H1 (cell line): ENCODE measurements at regions not wholly inside any gene's neighbourhood (a gene's known extent, or its start where the extent isn't known, plus 50 kb on each side); places are given as distances from the start of the nearest gene placed in this dataset.

Experiments used
- CTCF ChIA-PET: fragments of 300-600 bp; sonication (Branson Sonifier 250); formaldehyde crosslinking; loops from one replicate; lab custom pipeline; 2021; ENCODE audit not compliant: partially characterized antibody; lab: Charles Lee
- POLR2A ChIA-PET: fragments of 300-600 bp; sonication (Branson Sonifier 250); formaldehyde crosslinking; loops from one replicate; lab custom pipeline; 2021; ENCODE audit warnings: inconsistent platforms; ENCODE audit not compliant: partially characterized antibody; lab: Charles Lee
- DNase-seq, 2 experiments: peaks; one replicate each; pipeline versions ENCODE4 v3.0.0 to v3.0.0-alpha.2; 2010 to 2022; ENCODE audit warnings: low spot score in 2 of 2, low read depth in 1 of 2, mixed read lengths in 1 of 2
- FAIRE-seq: peaks from 2 replicates; lab custom pipeline; 2011; peaks lifted over from hg19 to GRCh38; lab: Jason Lieb, UNC
- H2AFZ ChIP-seq: 2 replicates; pipeline ENCODE4 v1.8.1; 2012; ENCODE audit warnings: low read length, inconsistent platforms
- H2AK5ac ChIP-seq: 2 replicates; pipeline ENCODE4 v1.6.1; 2013; ENCODE audit warnings: low read depth, low read length
- H2BK120ac ChIP-seq: replicated peaks from 2 replicates; pipeline ENCODE3; 2013; ENCODE audit warnings: low read depth, low read length, inconsistent platforms
- H2BK12ac ChIP-seq: 2 replicates; pipeline ENCODE4 v1.6.1; 2013; ENCODE audit warnings: low read depth, low read length
- H2BK15ac ChIP-seq: 2 replicates; pipeline ENCODE4 v1.6.1; 2013; ENCODE audit warnings: low read length
- H2BK20ac ChIP-seq: 2 replicates; pipeline ENCODE4 v1.6.1; 2013; ENCODE audit warnings: low read length
- H2BK5ac ChIP-seq: 2 replicates; pipeline ENCODE4 v1.6.1; 2013; ENCODE audit warnings: low read depth, low read length
- H3K14ac ChIP-seq: 2 replicates; pipeline ENCODE4 v1.6.1; 2013; ENCODE audit warnings: inconsistent platforms; ENCODE audit not compliant: insufficient read length
- H3K18ac ChIP-seq: 2 replicates; pipeline ENCODE4 v1.6.1; 2013; ENCODE audit warnings: low read length; ENCODE audit errors: extremely low read depth
- H3K23ac ChIP-seq: 2 replicates; pipeline ENCODE4 v1.6.1; 2013; ENCODE audit warnings: inconsistent platforms; ENCODE audit not compliant: insufficient read length
- H3K23me2 ChIP-seq: 2 replicates; pipeline ENCODE4 v1.6.1; 2013; ENCODE audit warnings: low read depth, low read length
- H3K27ac ChIP-seq: 2 replicates; pipeline ENCODE4 v1.6.1; 2011; ENCODE audit warnings: low read depth, low read length, inconsistent platforms
- H3K27me3 ChIP-seq, 4 experiments: replicated peaks in 1 of 4; 1 replicate in 1 of 4; 2 replicates in 3 of 4; pipeline versions ENCODE4 v1.6.1 to v1.8.1; 2011 to 2013; ENCODE audit warnings: low read length in 3 of 4, mild to moderate bottlenecking in 3 of 4, inconsistent platforms in 2 of 4, mixed read lengths in 2 of 4, moderate library complexity in 1 of 4; ENCODE audit not compliant: control insufficient read depth in 3 of 4, insufficient read depth in 3 of 4; ENCODE audit errors: extremely low read depth in 1 of 4
- H3K36me3 ChIP-seq, 4 experiments: 2 replicates each; pipeline versions ENCODE4 v1.6.1 to v1.8.1; 2011 to 2013; ENCODE audit warnings: mild to moderate bottlenecking in 4 of 4, low read length in 3 of 4, moderate library complexity in 2 of 4, control low read depth in 1 of 4, inconsistent platforms in 1 of 4; ENCODE audit not compliant: insufficient read depth in 4 of 4, control insufficient read depth in 2 of 4
- H3K4ac ChIP-seq: replicated peaks from 2 replicates; pipeline ENCODE3; 2013; ENCODE audit warnings: low read length, low read depth, mixed read lengths, inconsistent platforms; ENCODE audit not compliant: insufficient read length
- H3K4me1 ChIP-seq, 4 experiments: replicated peaks in 1 of 4; 1 replicate in 1 of 4; 2 replicates in 3 of 4; pipeline versions ENCODE4 v1.6.1 to v1.8.1; 2011 to 2013; ENCODE audit warnings: low read length in 3 of 4, inconsistent platforms in 2 of 4, mixed read lengths in 1 of 4; ENCODE audit not compliant: insufficient read depth in 4 of 4, control insufficient read depth in 3 of 4
- H3K4me2 ChIP-seq, 2 experiments: 2 replicates each; pipeline versions ENCODE4 v1.6.1 to v1.8.1; 2011 to 2013; ENCODE audit warnings: low read depth in 2 of 2, low read length in 2 of 2, control low read depth in 1 of 2, inconsistent platforms in 1 of 2, mild to moderate bottlenecking in 1 of 2; ENCODE audit not compliant: insufficient read depth in 1 of 2
- H3K4me3 ChIP-seq, 4 experiments: fragments of 200-600, 300-600 bp in 1 of 4; sonication (generic), shearing (Covaris generic), sonication (Bioruptor Twin) in 1 of 4; 2 replicates each; pipeline versions ENCODE4 v1.5.1 to v1.8.1; 2011 to 2016; ENCODE audit warnings: low read length in 4 of 4, low read depth in 3 of 4, control low read depth in 2 of 4, inconsistent platforms in 2 of 4, mild to moderate bottlenecking in 2 of 4, mixed read lengths in 1 of 4, moderate library complexity in 1 of 4; ENCODE audit not compliant: insufficient read depth in 2 of 4; ENCODE audit errors: extremely low read depth in 1 of 4
- H3K56ac ChIP-seq: replicated peaks from 2 replicates; pipeline ENCODE3; 2013; ENCODE audit warnings: low read depth, mild to moderate bottlenecking, mixed read lengths, low read length, inconsistent platforms; ENCODE audit not compliant: insufficient read length
- H3K79me1 ChIP-seq: 2 replicates; pipeline ENCODE4 v1.6.1; 2013; ENCODE audit warnings: low read depth, low read length, control low read depth
- H3K79me2 ChIP-seq, 2 experiments: 2 replicates each; pipeline versions ENCODE4 v1.6.1 to v1.8.1; 2012 to 2013; ENCODE audit warnings: low read length in 2 of 2, mild to moderate bottlenecking in 2 of 2, inconsistent platforms in 1 of 2; ENCODE audit not compliant: insufficient read depth in 2 of 2, control insufficient read depth in 1 of 2
- H3K9ac ChIP-seq, 4 experiments: replicated peaks in 1 of 4; 1 replicate in 1 of 4; 2 replicates in 3 of 4; pipeline versions ENCODE4 v1.6.1 to v1.8.1; 2011 to 2013; ENCODE audit warnings: low read depth in 3 of 4, low read length in 3 of 4, control low read depth in 2 of 4, mild to moderate bottlenecking in 2 of 4, moderate library complexity in 2 of 4, inconsistent platforms in 1 of 4; ENCODE audit errors: extremely low read depth in 1 of 4
- H3K9me3 ChIP-seq, 2 experiments: 2 replicates each; pipeline versions ENCODE4 v1.6.1 to v1.8.1; 2012 to 2013; ENCODE audit warnings: mild to moderate bottlenecking in 2 of 2, moderate library complexity in 2 of 2, control low read depth in 1 of 2, inconsistent platforms in 1 of 2, low read depth in 1 of 2, low read length in 1 of 2, mixed read lengths in 1 of 2; ENCODE audit not compliant: insufficient read depth in 2 of 2
- H4K20me1 ChIP-seq, 2 experiments: replicated peaks in 1 of 2; 2 replicates each; pipeline versions ENCODE3 to v1.8.1; 2011 to 2013; ENCODE audit warnings: inconsistent platforms in 2 of 2, low read length in 2 of 2, mild to moderate bottlenecking in 1 of 2; ENCODE audit not compliant: insufficient read depth in 2 of 2, control insufficient read depth in 1 of 2
- H4K5ac ChIP-seq: 2 replicates; pipeline ENCODE4 v1.6.1; 2013; ENCODE audit warnings: low read length, low read depth, mixed read lengths, inconsistent platforms; ENCODE audit not compliant: insufficient read length
- H4K8ac ChIP-seq: 2 replicates; pipeline ENCODE4 v1.8.0; 2013; ENCODE audit warnings: mild to moderate bottlenecking, moderate library complexity, low read length, inconsistent platforms; ENCODE audit not compliant: insufficient read depth; ENCODE audit errors: extremely low read depth
- H4K91ac ChIP-seq: replicated peaks from 2 replicates; pipeline ENCODE3; 2013; ENCODE audit warnings: low read length, mixed read lengths, inconsistent platforms; ENCODE audit not compliant: insufficient read length
- EZH2 ChIP-seq: fragments of 200-600 bp; sonication (generic); IDR thresholded peaks from 2 replicates; pipeline ENCODE4 v1.7.1; 2012; ENCODE audit warnings: low read depth, mild to moderate bottlenecking, moderate library complexity, low read length, inconsistent platforms; ENCODE audit not compliant: severe bottlenecking
- POLR2A ChIP-seq, 2 experiments: IDR thresholded peaks; 1 replicate in 1 of 2; 2 replicates in 1 of 2; pipeline ENCODE4 v1.6.1; 2011; ENCODE audit warnings: low read depth in 2 of 2, low read length in 2 of 2, mild to moderate bottlenecking in 2 of 2; ENCODE audit errors: control extremely low read depth in 1 of 2
- TAF7 ChIP-seq: optimal IDR thresholded peaks from 2 replicates; pipeline ENCODE3; 2011; ENCODE audit warnings: low read depth, mild to moderate bottlenecking, inconsistent platforms, low read length, moderate library complexity, borderline replicate concordance
- YY1 ChIP-seq: IDR thresholded peaks from 2 replicates; pipeline ENCODE4 v1.6.1; 2011; ENCODE audit warnings: low read depth, mild to moderate bottlenecking, low read length
- whole genome bisulfite sequencing, 2 experiments: shearing (Covaris generic) in 1 of 2; methylation state at CpG; one replicate each; pipeline versions ENCODE4 v1.1.6 to v1.1.7; 2013 to 2015; ENCODE audit warnings: low lambda C conversion rate in 2 of 2, mixed read lengths in 2 of 2, inconsistent platforms in 1 of 2, low coverage in 1 of 2, missing lambda C conversion rate in 1 of 2; ENCODE audit not compliant: insufficient replicate concordance in 2 of 2, insufficient coverage in 1 of 2, insufficient read length in 1 of 2; ENCODE audit errors: extremely low coverage in 1 of 2, missing lambda C conversion rate in 1 of 2; 5-methylcytosine and 5-hydroxymethylcytosine counted together

GRCh38 chr7:39845006-39845405 lies 105.0 kb upstream of the CDK13 start:
- Histone ChIP-seq H3K27me3 (no peaks in the 10 kb centered on the region), H3K79me1 (no peaks in the 10 kb centered on the region), H3K36me3 (no peaks in the 10 kb centered on the region), H3K23ac (no peak overlapping the region), H4K8ac (no peak overlapping the region), H4K20me1 (no peaks in the 10 kb centered on the region), H3K4me2 (no peak overlapping the region), H2BK5ac (no peak overlapping the region), H2BK20ac (no peak overlapping the region), H2AFZ (no peak overlapping the region), H3K56ac (no peak overlapping the region), H2AK5ac (no peak overlapping the region), H3K27ac (no peak overlapping the region), H4K91ac (no peak overlapping the region), H3K9me3 (no peaks in the 10 kb centered on the region), H4K5ac (no peak overlapping the region), H2BK15ac (no peak overlapping the region), H3K9ac (no peak overlapping the region), H3K23me2 (no peaks in the 10 kb centered on the region), H3K4ac (no peak overlapping the region), H3K14ac (no peak overlapping the region), H2BK12ac (no peak overlapping the region), H3K4me3 (no peak overlapping the region), H3K4me1 (no peaks in the 10 kb centered on the region), H3K79me2 (no peaks in the 10 kb centered on the region), H3K18ac (no peak overlapping the region), H2BK120ac (no peak overlapping the region)
- no peak for TF ChIP-seq TAF7
- no peak for TF ChIP-seq POLR2A (IDR thresholded peaks at IDR 0.05; ENCODE audit: control extremely low read depth in 1 of 2, low read depth in 2 of 2, low read length in 2 of 2)
- TF ChIP-seq YY1, result no peak
- no peak for TF ChIP-seq EZH2
- no peak for DNase-seq
- ChIA-PET CTCF (interaction anchor here (1.1 kb wide), 1 partner anchor 232 kb away, joined by 3 read pairs; no protein-coding TSS in a partner anchor), POLR2A (no interaction called here)
- FAIRE-seq, result no peak
- 87% methylated on average over 2 of the region's 2 CpGs; no CpG with 5 or more reads in 1 of the 2 experiments for WGBS, 2 experiments
